A673 (cell line): ENCODE measurements at regions not wholly inside any gene's neighbourhood (a gene's known extent, or its start where the extent isn't known, plus 50 kb on each side); places are given as distances from the start of the nearest gene placed in this dataset.

Experiments used
- CTCF ChIP-seq: fragments of 300-800, 200-600 bp; sonication (generic); conservative IDR thresholded peaks from 2 replicates; pipeline ENCODE4 v1.5.1; 2017; ENCODE audit warnings: low read depth, mild to moderate bottlenecking, antibody characterized with exemption, low read length, moderate library complexity, mixed read lengths
- EZH2 ChIP-seq: fragments of 200-600 bp; sonication (generic); IDR thresholded peaks from 2 replicates; pipeline ENCODE4 v1.6.1; 2017; ENCODE audit warnings: borderline replicate concordance, low read depth, mild to moderate bottlenecking, mixed read lengths, antibody characterized with exemption, low read length; ENCODE audit not compliant: poor library complexity, severe bottlenecking

DNA sequence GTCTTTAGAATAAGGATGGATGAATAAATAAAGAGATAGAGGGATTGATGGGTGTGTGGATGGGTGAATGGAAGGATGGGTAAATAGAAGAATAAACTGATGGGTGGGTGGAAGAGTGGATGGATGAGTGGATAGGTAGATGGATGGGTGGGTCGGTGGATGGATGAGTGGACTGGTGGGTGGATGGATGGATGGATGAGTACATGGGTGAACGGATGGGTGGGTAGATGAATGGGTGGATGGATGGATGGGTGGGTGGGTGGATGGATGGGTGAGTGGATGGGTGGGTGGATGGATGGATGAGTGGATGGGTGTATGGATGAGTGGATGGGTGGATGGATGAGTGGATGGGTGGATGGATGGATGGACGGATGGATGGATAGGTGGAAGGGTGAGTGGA lies 65.7 kb upstream of the FOXC1 start:
- TF ChIP-seq CTCF (no peak), EZH2 (no peak)
